HG03175 (cell line): ENCODE measurements at regions not wholly inside any gene's neighbourhood (a gene's known extent, or its start where the extent isn't known, plus 50 kb on each side); places are given as distances from the start of the nearest gene placed in this dataset.

Source experiments
- ATAC-seq: cut with Tn5 transposase; IDR thresholded peaks from one replicate; pipeline ENCODE4 v1.9.1; 2021; ENCODE audit warnings: mild to moderate bottlenecking, moderate library complexity; ENCODE audit not compliant: unreplicated experiment

GRCh38 chr18:76580288-76580962 lies 85.4 kb upstream of the ZNF516 start:
- no peak for ATAC-seq

- ATAC-seq: no peak
Measured at GRCh38 chr18:76579301-76579695, 84.3 kb upstream of the ZNF516 start.

GRCh38 chr18:76578571-76579300 lies 83.7 kb upstream of the ZNF516 start:
- no peak for ATAC-seq

GRCh38 chr18:76573325-76574025 lies 78.4 kb upstream of the ZNF516 start:
- no peak for ATAC-seq

GRCh38 chr18:76572518-76573247 lies 77.6 kb upstream of the ZNF516 start:
- ATAC-seq: no peak

- ATAC-seq: no peak
Measured at GRCh38 chr18:76571689-76572088, 76.6 kb upstream of the ZNF516 start.

- no peak for ATAC-seq
Measured at GRCh38 chr18:76570856-76571255, 75.8 kb upstream of the ZNF516 start.

- ATAC-seq: no peak
Measured at GRCh38 chr18:76569644-76570419, 74.8 kb upstream of the ZNF516 start.

GRCh38 chr18:76568731-76569130 lies 73.7 kb upstream of the ZNF516 start:
- no peak for ATAC-seq

GRCh38 chr18:76567835-76568445 lies 72.9 kb upstream of the ZNF516 start:
- no peak for ATAC-seq

- ATAC-seq: no peak
Measured at GRCh38 chr18:76566987-76567386, 71.9 kb upstream of the ZNF516 start.

- no peak for ATAC-seq
Measured at GRCh38 chr18:76565238-76566173, 70.5 kb upstream of the ZNF516 start.

- ATAC-seq: no peak
Measured at GRCh38 chr18:76564655-76565237, 69.7 kb upstream of the ZNF516 start.

- ATAC-seq: no peak
Measured at GRCh38 chr18:76564117-76564516, 69.1 kb upstream of the ZNF516 start.

- no peak for ATAC-seq
Measured at GRCh38 chr18:76562286-76563122, 67.5 kb upstream of the ZNF516 start.

- no peak for ATAC-seq
Measured at GRCh38 chr18:76558881-76559667, 64.0 kb upstream of the ZNF516 start.

GRCh38 chr18:76557026-76557575 lies 62.1 kb upstream of the ZNF516 start:
- ATAC-seq: no peak
